Ishikawa (cell line): ENCODE measurements at regions not wholly inside any gene's neighbourhood (a gene's known extent, or its start where the extent isn't known, plus 50 kb on each side); places are given as distances from the start of the nearest gene placed in this dataset.

Source experiments
- TAF1 ChIP-seq: IDR thresholded peaks from 2 replicates; pipeline ENCODE4 v1.6.1; 2012; ENCODE audit warnings: low read depth, mild to moderate bottlenecking
- TEAD4 ChIP-seq: IDR thresholded peaks from 2 replicates; pipeline ENCODE4 v1.6.1; 2012
- YY1 ChIP-seq: IDR thresholded peaks from 2 replicates; pipeline ENCODE4 v1.6.1; 2012; ENCODE audit warnings: low read depth
- TF ChIP-seq, protein P1 (sequence below): IDR thresholded peaks from 2 replicates; pipeline ENCODE4 v1.6.1; 2012; ENCODE audit warnings: low read depth, mild to moderate bottlenecking
- TF ChIP-seq, protein P2 (sequence below): IDR thresholded peaks from 2 replicates; pipeline ENCODE4 v1.6.1; 2012

DNA sequence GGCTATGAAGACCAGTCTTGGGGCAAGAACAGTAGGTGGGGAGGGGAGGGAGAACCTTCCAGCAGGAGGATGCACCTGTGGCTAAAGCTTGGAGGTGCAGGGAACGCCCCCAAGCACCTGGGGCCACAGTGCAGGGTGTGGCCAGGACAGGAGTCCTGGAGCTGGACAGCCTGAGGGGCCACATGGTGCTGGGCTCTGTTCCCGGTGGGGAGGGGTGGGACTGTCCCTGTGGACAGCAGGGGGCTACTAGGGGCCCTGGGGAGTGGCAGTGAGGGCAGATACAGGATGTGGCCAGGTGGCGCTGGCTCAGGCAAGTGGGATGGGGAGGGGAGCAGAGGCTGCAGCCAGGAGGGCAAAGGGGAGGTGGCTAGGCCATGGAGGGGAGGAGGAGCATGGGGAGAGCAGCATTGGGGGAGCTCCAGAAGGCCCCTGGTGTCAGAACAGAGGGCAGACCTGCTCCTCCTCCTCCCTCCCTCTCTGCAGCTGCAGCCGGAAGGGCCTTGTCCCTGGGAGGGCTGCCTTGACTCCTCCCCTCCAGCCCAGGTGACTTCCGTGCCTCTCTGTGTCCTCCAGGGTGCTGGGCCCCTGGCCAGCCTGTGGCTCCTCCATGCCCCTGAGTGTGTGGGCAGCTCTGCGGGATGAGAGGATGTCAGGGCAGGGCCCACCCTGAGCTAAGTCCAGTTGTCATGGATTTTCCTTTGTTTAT, 68.4 kb upstream of the DLK1 start:
- TF ChIP-seq TEAD4 (no peak), YY1 (no peak), TAF1 (no peak)
- TF ChIP-seq, protein P1, sequence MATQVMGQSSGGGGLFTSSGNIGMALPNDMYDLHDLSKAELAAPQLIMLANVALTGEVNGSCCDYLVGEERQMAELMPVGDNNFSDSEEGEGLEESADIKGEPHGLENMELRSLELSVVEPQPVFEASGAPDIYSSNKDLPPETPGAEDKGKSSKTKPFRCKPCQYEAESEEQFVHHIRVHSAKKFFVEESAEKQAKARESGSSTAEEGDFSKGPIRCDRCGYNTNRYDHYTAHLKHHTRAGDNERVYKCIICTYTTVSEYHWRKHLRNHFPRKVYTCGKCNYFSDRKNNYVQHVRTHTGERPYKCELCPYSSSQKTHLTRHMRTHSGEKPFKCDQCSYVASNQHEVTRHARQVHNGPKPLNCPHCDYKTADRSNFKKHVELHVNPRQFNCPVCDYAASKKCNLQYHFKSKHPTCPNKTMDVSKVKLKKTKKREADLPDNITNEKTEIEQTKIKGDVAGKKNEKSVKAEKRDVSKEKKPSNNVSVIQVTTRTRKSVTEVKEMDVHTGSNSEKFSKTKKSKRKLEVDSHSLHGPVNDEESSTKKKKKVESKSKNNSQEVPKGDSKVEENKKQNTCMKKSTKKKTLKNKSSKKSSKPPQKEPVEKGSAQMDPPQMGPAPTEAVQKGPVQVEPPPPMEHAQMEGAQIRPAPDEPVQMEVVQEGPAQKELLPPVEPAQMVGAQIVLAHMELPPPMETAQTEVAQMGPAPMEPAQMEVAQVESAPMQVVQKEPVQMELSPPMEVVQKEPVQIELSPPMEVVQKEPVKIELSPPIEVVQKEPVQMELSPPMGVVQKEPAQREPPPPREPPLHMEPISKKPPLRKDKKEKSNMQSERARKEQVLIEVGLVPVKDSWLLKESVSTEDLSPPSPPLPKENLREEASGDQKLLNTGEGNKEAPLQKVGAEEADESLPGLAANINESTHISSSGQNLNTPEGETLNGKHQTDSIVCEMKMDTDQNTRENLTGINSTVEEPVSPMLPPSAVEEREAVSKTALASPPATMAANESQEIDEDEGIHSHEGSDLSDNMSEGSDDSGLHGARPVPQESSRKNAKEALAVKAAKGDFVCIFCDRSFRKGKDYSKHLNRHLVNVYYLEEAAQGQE: no peak
- TF ChIP-seq, protein P2, sequence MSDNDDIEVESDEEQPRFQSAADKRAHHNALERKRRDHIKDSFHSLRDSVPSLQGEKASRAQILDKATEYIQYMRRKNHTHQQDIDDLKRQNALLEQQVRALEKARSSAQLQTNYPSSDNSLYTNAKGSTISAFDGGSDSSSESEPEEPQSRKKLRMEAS: no peak
